Right atrium auricular region (tissue), 2 donors: ENCODE measurements at regions not wholly inside any gene's neighbourhood (a gene's known extent, or its start where the extent isn't known, plus 50 kb on each side); places are given as distances from the start of the nearest gene placed in this dataset.
A peak's percentile ranks its signal among the peaks of the same experiment; 100 is the strongest.

ENCODE experiments used
- DNase-seq: peaks from one replicate; pipeline ENCODE4 v3.0.0-alpha.2; 2019; ENCODE audit warnings: low spot score
- H3K27ac ChIP-seq, 2 donors: fragments of 200-600 bp; sonication (generic); 1 replicate in 1 of 2; 2 replicates in 1 of 2; pipeline ENCODE4 v1.5.1; 2016 to 2019
- H3K27me3 ChIP-seq, 2 donors: fragments of 200-600 bp; sonication (generic); one replicate each; pipeline versions ENCODE4 v1.5.1 to v1.6.0; 2017 to 2019
- H3K36me3 ChIP-seq: fragments of 200-600 bp; sonication (generic); one replicate; pipeline ENCODE4 v1.5.1; 2016
- H3K4me1 ChIP-seq, 2 donors: fragments of 200-600 bp; sonication (generic); one replicate each; pipeline versions ENCODE4 v1.5.1 to v1.6.0; 2017 to 2019
- H3K4me3 ChIP-seq, 2 donors: fragments of 200-600 bp; sonication (generic); 1 replicate in 1 of 2; 2 replicates in 1 of 2; pipeline ENCODE4 v1.5.1; 2017 to 2019; ENCODE audit warnings: mild to moderate bottlenecking in 1 of 2, moderate library complexity in 1 of 2
- H3K9me3 ChIP-seq, 2 donors: fragments of 200-600 bp; sonication (generic); one replicate each; pipeline ENCODE4 v1.5.1; 2019
- CTCF ChIP-seq, 2 donors: fragments of 200-600 bp; sonication (generic); IDR thresholded peaks; one replicate each; pipeline ENCODE4 v1.5.1; 2019; ENCODE audit warnings: antibody characterized with exemption in 2 of 2

- H3K27ac ChIP-seq = no peak overlapping the region
- H3K36me3 ChIP-seq = no peaks in the 10 kb centered on the region
- no peak for DNase-seq
- no peaks in the 10 kb centered on the region for H3K27me3 ChIP-seq
- no peaks in the 10 kb centered on the region for H3K9me3 ChIP-seq
- no peak overlapping the region for H3K4me3 ChIP-seq
- no peak for TF ChIP-seq CTCF (IDR thresholded peaks at IDR 0.05)
- no peaks in the 10 kb centered on the region for H3K4me1 ChIP-seq
Measured at GRCh38 chr7:116310141-116310540, 99.8 kb downstream of the TES start.

DNA sequence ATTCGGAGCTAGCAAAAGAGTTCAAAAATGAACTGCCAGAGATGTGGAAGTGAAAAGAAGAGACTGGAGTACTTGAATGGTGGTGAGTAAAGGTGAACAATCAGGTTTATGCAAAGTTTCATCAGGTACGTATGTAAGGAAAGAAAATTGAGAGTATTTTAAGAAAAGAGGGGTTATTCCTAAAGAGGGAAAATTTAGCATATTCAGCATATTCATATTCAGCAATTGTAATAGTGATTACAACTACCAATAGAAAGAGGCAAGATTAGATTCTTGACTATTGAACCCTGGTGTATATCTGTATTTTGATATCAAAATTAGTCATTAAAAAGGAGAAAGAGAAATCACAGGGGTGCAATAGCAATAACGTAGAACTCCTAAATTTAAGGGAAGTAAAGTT is 100.9 kb downstream of the TES start:
- Histone ChIP-seq H3K27ac (no peak overlapping the region), H3K36me3 (no peaks in the 10 kb centered on the region), H3K4me3 (no peak overlapping the region), H3K9me3 (no peaks in the 10 kb centered on the region), H3K27me3 (no peaks in the 10 kb centered on the region), H3K4me1 (peaks cover 0 to 5% of the 10 kb centered on the region in 2 donors)
- DNase-seq = no peak
- TF ChIP-seq CTCF (IDR thresholded peaks at IDR 0.05) = no peak

DNA sequence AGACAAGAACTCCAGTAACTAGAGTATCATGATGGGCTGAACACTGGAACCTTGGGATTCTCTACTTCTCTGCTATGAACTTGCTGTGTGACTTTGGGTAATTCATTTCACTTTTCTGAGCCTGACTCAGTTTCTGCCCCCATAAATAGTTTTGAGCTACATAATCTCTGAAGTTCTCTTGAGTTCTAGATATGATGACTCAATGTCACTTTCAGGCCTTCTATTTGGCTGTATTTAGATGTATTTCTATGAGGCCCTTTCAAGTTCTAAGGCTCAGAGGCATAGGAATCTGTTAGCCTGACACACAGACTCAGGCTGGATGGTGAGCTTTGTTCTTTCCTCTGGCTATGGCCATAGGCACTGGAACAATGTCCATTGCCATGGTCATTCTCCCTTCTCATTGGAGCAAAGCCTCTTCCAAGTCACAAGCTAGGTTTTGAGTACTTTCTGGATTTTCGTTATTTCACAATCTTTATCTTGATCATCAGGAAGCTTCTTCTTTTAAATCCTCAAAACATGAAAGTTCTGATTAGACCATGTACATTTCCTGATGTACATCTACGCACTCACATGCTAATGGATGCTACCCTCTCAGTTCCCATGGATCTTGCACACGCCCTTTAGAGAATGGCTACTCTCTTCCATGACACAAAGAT is 101.6 kb downstream of the TES start:
- no peak overlapping the region for H3K27ac ChIP-seq
- H3K36me3 ChIP-seq = no peaks in the 10 kb centered on the region
- DNase-seq = no peak
- no peak for TF ChIP-seq CTCF (IDR thresholded peaks at IDR 0.05)
- no peaks in the 10 kb centered on the region for H3K27me3 ChIP-seq
- no peaks in the 10 kb centered on the region for H3K9me3 ChIP-seq
- peaks cover 0 to 11% of the 10 kb centered on the region in 2 donors for H3K4me1 ChIP-seq
- no peak overlapping the region for H3K4me3 ChIP-seq

DNA sequence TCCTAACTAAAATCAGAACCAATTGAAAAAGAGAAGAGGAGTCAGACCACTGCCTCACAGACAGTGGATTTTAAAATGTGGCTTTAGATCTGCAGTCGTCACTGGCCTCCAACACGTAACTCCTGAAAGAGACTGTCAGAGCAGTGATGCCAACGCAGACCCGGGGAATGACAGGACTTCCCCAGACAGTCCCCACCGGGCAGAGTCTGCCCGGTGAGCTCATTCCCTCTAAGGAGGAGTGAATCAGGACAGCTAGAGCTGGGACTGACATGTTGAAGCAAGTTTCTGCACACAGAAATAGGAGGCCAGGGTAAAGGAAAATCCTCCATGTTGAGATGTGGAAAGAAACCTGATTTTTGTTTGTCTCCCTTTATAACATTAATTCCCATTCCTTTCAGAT is 105.0 kb downstream of the TES start:
- H3K27ac ChIP-seq = peak overlapping the region; percentile 64 to 85
- no peak for DNase-seq
- no peaks in the 10 kb centered on the region for H3K36me3 ChIP-seq
- H3K27me3 ChIP-seq = no peaks in the 10 kb centered on the region
- H3K9me3 ChIP-seq = no peaks in the 10 kb centered on the region
- no peak overlapping the region for H3K4me3 ChIP-seq
- TF ChIP-seq CTCF (IDR thresholded peaks at IDR 0.05) = no peak
- H3K4me1 ChIP-seq = peaks cover 0 to 21% of the 10 kb centered on the region in 2 donors

DNA sequence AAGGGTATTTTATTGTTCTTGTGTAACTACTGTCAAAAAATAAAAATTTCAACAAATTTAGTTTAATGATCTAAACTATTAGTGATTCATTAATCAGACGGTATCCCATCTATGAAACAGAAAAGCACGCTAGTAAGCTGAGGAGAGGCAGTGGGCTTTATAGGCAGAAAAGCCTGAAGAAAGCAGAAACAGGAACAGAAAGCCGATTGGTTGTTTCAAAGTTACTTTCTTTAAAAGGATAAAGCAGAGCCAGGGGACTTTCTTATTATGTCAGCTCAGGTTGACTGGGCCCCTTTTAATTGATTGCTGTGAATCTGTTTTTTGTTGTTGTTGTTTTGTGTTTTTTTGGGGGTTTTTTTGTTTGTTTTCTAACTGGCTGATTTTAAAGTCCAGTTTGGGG is 105.5 kb downstream of the TES start:
- H3K27me3 ChIP-seq = no peaks in the 10 kb centered on the region
- peak overlapping the region; percentile 64 to 85 for H3K27ac ChIP-seq
- no peak for DNase-seq
- H3K4me3 ChIP-seq = no peak overlapping the region
- H3K4me1 ChIP-seq = peaks cover 0 to 21% of the 10 kb centered on the region in 2 donors
- H3K36me3 ChIP-seq = no peaks in the 10 kb centered on the region
- H3K9me3 ChIP-seq = no peaks in the 10 kb centered on the region
- no peak for TF ChIP-seq CTCF (IDR thresholded peaks at IDR 0.05)
